Nucleus accumbens (tissue), 56 donors: ENCODE measurements at regions not wholly inside any gene's neighbourhood (a gene's known extent, or its start where the extent isn't known, plus 50 kb on each side); places are given as distances from the start of the nearest gene placed in this dataset.

Experiments used
- DNase-seq, 56 donors: peaks; one replicate each; lab custom pipeline; 2025; lab: John Stamatoyannopoulos, UW

GRCh38 chr11:45556851-45557707, 108.3 kb downstream of the CHST1 start:
- no peak for DNase-seq

- no peak for DNase-seq
Observed at GRCh38 chr11:45554230-45554967, 111.0 kb downstream of the CHST1 start.

GRCh38 chr11:45553383-45553936, 112.0 kb downstream of the CHST1 start:
- DNase-seq = no peak

DNA sequence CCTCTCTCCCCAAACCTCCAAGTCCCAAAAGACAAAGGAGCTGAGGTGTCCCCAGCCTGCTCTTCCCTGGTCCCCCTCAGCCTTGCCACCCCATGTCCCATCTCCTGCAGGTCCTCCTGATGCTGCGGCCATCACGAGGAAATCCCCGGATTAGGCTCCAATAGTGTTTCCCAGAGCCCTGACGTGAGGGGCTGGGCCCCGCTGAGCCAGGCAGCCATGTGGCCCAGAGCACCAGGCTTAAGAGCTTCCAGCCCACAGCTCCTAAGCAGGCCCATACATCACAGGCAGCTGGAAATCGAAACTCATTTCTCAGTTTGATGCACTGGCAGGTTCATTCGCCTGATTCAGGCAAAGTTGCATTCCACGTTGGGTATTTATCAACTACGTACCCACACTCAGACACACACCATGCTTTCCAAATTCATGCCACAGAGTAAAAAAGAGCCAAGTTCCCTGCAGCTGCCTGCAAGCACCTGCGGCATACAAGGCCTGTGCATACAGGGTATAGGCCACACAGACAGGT, 114.2 kb downstream of the CHST1 start:
- no peak for DNase-seq

- DNase-seq = no peak
Observed at GRCh38 chr11:45549257-45549656, 116.2 kb downstream of the CHST1 start.

DNA sequence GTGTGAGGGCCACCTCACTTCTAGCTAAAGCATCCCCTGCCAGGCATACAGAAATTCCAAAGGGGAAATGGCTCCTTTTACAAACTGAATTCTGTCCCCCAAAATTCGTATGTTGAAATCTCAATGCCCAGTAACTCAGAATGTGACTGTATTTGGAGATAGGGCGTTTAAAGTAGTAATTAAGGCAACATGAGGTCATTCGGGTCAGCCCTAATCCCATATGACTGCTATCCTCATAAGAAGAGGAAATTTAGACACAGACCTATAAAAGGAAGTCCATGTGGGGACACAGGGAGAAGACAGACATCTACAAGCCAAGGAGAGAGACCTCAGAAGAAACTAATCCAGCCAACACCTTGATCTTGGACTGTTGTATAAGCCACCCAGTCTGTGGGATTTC, 119.1 kb downstream of the CHST1 start:
- no peak for DNase-seq

- DNase-seq = peak in 4 of 56 donors; percentile 9 to 18 (median 13)
Observed at GRCh38 chr11:45544826-45545225, 120.6 kb downstream of the CHST1 start.

DNA sequence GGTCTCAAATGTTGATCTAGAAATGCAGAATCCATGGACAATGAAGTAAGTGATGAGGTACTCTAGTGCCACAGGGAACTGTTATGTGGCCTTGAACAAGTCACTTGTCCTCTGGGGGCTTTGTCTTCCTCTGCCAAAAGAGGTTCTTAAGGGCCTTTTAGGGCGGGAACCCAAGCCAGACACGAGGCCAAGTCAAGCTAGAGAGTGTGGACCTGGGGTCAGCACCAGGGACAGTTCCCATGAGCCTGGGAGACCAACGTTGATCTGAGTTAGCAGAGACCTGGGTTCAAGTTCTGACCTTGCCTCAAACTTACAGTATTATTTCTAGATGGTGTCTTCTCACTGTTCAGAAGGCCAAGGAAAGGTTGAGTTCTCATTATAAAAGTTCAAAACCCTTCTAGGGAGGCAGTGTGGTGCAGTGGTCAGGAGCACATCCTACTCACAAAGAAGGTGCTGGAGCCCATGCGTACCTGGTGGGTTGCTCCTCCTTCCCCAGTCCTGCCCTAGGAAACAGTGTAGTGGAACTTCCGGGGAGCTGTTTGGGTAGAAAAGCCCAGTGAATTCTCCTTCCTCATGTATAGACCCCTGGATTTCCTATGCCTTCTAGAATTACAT, 121.5 kb downstream of the CHST1 start:
- DNase-seq = no peak

DNA sequence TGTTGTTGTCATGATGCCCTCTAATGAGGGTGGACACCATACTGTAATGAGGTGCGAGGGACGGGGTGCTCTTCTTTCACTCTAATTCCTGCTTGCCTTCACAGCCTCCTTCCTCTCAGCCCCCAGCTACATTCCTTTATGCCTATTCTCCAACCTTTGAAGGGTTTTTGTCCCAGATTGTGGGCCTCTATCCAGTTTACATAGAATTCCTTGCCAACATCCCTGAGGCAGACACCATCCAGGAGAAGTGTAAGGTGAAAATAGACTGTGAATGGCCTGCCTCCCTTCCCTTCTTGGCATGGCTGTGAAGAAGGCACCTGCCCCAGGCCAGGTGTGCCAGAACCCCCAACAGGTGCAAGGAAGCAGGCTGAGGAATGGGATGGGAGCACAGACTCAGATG, 122.3 kb downstream of the CHST1 start:
- no peak for DNase-seq

DNA sequence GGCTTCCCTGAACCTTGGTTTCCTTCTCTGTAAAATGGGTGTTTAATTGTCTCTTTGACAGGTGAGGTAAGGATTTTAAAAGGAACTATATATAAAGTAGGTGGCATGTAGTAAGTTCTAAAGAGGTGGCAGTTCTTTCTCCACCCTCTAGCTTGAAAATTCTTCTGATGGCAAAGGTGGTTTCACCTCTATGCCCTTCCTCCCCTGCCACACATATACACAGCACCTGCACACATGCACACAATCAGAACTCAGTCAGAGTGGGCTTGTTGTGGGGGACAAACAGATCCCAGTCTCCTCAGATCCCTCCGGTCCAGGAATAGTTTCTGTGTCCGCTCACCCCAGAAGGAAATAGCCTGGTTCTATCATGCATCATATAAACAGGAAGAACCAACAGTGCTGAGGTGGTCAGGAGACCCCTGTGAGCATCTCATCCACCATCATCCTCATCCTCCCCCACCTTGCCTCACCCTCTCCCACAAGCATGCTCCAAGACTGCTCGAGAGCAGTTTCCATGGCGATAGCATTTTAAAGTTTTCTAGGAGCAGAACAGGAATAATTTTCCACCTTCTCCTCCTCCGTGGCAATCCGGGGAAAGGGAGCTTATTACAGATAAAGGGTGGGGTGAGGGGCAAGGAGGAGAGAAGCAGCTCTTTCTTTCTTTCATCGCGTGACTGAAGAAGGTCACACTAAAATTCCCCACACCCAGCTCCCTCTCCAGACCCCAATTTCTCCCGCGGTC, 123.6 kb downstream of the CHST1 start:
- DNase-seq = peak in 28 of 56 donors; percentile 8 to 77 (median 34)

DNA sequence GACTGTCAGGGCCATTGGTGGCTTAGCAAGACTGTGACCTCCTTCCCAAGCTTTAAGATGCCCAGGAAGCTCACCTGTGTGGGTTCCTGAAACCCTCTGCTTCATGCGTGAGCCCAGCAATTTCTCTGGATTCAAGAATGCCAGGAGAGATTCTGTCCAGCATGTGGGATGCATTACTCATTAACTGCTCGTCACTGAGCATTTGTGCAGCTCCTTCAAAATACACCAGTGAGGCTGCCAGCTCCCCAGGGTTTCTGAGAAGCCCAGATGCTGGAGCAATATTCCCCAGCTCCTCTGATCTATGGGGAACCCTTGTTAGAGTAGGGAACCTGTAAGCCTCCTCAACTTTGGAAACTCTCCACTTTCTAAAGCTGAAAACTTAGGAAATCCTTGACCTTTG, 126.5 kb downstream of the CHST1 start:
- no peak for DNase-seq

GRCh38 chr11:45538363-45538762, 127.1 kb downstream of the CHST1 start:
- peak in 4 of 56 donors; percentile 9 to 49 (median 26) for DNase-seq

DNA sequence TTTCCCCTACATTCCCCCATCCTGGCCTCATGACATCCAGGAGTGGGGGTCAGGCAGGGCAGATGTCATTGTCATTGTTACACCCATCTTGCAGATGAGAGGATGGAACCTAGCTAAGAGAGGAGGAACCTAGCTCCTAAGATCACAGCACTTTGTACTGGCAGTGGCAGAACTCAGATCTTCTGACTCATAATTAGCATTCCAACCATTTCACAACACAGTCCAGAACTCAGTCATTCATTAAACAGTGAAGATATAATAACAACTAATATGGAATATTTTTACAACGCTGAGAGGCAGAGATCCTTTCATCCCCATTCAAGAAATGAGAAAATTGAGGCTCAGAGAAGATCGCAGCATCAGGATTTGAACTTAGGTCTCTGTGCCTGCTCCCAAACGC, 127.8 kb downstream of the CHST1 start:
- no peak for DNase-seq

DNA sequence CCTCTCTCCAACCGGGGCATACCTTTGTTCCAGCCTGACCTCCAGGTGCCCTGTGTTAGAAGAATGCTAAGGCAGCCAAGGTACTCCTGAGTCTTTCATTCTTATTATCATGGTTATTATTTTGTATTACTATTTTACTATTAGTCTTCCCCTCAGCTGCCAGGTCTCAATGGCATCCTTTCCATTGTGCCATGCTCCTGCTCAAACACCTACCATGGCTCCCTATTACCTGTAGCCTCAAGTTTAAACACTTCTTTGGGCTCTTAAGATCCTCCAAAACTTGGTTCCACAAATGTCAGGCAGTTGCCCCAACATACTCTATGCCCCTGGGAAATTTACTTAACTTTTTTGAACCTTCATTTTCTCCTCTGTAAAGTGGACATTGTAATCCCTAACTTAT, 130.4 kb downstream of the CHST1 start:
- no peak for DNase-seq

- no peak for DNase-seq
Observed at GRCh38 chr11:45534132-45534531, 131.3 kb downstream of the CHST1 start.

- DNase-seq = peak in 4 of 56 donors; percentile 10 to 22 (median 16)
Observed at GRCh38 chr11:45532546-45532945, 132.9 kb downstream of the CHST1 start.

- no peak for DNase-seq
Observed at GRCh38 chr11:45530776-45531175, 134.6 kb downstream of the CHST1 start.

DNA sequence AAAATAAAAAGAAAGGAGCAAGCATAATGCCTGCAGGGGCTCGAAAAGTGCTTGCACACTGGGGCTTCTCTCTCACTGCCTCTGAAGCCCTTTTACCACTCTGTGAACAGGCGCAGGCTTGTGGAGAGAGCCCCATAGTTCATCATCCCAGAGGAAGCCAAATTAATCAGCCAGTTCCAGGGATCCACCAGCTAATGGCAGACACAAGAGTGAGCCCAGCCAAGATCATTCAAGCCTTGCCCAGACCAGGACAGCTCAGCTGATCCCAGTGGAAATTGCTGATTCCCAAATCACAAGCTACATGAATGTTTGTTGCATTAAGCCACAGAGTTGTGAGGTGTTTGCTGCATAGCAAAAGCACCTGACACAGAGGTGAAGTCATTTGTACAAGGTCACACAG, 135.3 kb downstream of the CHST1 start:
- DNase-seq = no peak

- no peak for DNase-seq
Observed at GRCh38 chr11:45528435-45528834, 137.0 kb downstream of the CHST1 start.

DNA sequence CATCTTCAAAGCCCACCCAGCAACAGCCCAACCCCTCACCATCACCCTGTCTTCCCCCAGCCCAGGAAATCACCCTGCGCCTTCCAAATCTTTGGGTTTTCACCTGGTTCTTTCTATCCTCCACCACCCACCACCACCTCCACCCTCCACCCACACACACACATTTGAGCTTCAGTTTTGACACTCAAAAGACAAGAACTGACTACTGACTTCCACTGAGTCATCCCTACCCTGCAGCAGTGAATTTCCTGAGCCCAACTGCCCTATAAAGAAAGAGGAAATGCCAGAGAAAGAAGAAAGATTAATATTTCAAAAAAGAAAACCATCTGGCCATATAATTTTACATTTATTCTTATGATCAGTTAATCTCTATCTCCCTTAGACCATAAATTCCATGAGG, 137.5 kb downstream of the CHST1 start:
- peak in 6 of 56 donors; percentile 7 to 23 (median 12) for DNase-seq
